KMS-11 (cell line): ENCODE measurements at regions not wholly inside any gene's neighbourhood (a gene's known extent, or its start where the extent isn't known, plus 50 kb on each side); places are given as distances from the start of the nearest gene placed in this dataset.
"Not testable (repeated sequence)": the region's sequence is repeated elsewhere in the genome, so short reads cannot be mapped to it uniquely, and the experiment has no call there.

Source experiments
- H2AFZ ChIP-seq: fragments of 200-600 bp; sonication (generic); 2 replicates; pipeline ENCODE4 v1.6.1; 2016; ENCODE audit warnings: antibody characterized with exemption, mixed run types, low read depth
- H3K27ac ChIP-seq: fragments of 200-600 bp; sonication (generic); 2 replicates; pipeline ENCODE4 v1.6.1; 2016; ENCODE audit warnings: mild to moderate bottlenecking, mixed run types
- H3K27me3 ChIP-seq: fragments of 200-600 bp; sonication (generic); 2 replicates; pipeline ENCODE4 v1.6.1; 2017; ENCODE audit warnings: mild to moderate bottlenecking, low read depth, mixed run types, moderate library complexity; ENCODE audit not compliant: insufficient read depth
- H3K36me3 ChIP-seq: fragments of 200-600 bp; sonication (generic); 2 replicates; pipeline ENCODE4 v1.6.1; 2017; ENCODE audit warnings: mild to moderate bottlenecking, mixed run types; ENCODE audit not compliant: insufficient read depth
- H3K4me1 ChIP-seq: fragments of 200-600 bp; sonication (generic); 2 replicates; pipeline ENCODE4 v1.6.1; 2016; ENCODE audit warnings: mild to moderate bottlenecking, low read depth, mixed run types; ENCODE audit not compliant: poor library complexity, severe bottlenecking
- H3K4me2 ChIP-seq: fragments of 200-600 bp; sonication (generic); 2 replicates; pipeline ENCODE4 v1.7.0; 2016; ENCODE audit warnings: mild to moderate bottlenecking, mixed run types
- H3K4me3 ChIP-seq: fragments of 200-600 bp; sonication (generic); IDR thresholded peaks from 2 replicates; pipeline ENCODE4 v1.6.1; 2017; ENCODE audit warnings: low read depth, low read length, mixed read lengths; ENCODE audit not compliant: insufficient read depth
- H3K79me2 ChIP-seq: fragments of 200-600 bp; sonication (generic); 2 replicates; pipeline ENCODE4 v1.6.1; 2016; ENCODE audit warnings: low read depth, mixed run types; ENCODE audit not compliant: insufficient read depth
- H3K9ac ChIP-seq: fragments of 200-600 bp; sonication (generic); 2 replicates; pipeline ENCODE4 v1.6.1; 2016; ENCODE audit warnings: mild to moderate bottlenecking, mixed run types
- H4K20me1 ChIP-seq: fragments of 200-600 bp; sonication (generic); 2 replicates; pipeline ENCODE4 v1.6.1; 2016; ENCODE audit warnings: mild to moderate bottlenecking, mixed run types; ENCODE audit not compliant: insufficient read depth
- CTCF ChIP-seq: fragments of 200-600 bp; sonication (generic); conservative IDR thresholded peaks from 2 replicates; pipeline ENCODE4 v1.6.1; 2017; ENCODE audit warnings: low read depth, mild to moderate bottlenecking, antibody characterized with exemption, low read length, moderate library complexity, mixed read lengths

- Histone ChIP-seq H4K20me1 (no peaks in the 10 kb centered on the region), H3K4me1 (no peaks in the 10 kb centered on the region), H3K4me2 (no peak overlapping the region), H3K27ac (no peak overlapping the region), H3K4me3 (no peak overlapping the region), H3K36me3 (no peaks in the 10 kb centered on the region), H3K27me3 (no peaks in the 10 kb centered on the region), H3K79me2 (no peaks in the 10 kb centered on the region), H2AFZ (no peak overlapping the region), H3K9ac (no peak overlapping the region)
- no peak for TF ChIP-seq CTCF
Observed at GRCh38 chr19:30942636-30943035, 406.6 kb downstream of the TSHZ3 start.

GRCh38 chr19:30941591-30941990, 407.6 kb downstream of the TSHZ3 start:
- Histone ChIP-seq H3K4me3 (no peak overlapping the region), H3K4me2 (no peak overlapping the region)

GRCh38 chr19:30936276-30936675, 413.0 kb downstream of the TSHZ3 start:
- H3K4me1 ChIP-seq = no peaks in the 10 kb centered on the region
- H4K20me1 ChIP-seq = no peaks in the 10 kb centered on the region
- H3K36me3 ChIP-seq = no peaks in the 10 kb centered on the region
- no peak overlapping the region for H3K27ac ChIP-seq
- H2AFZ ChIP-seq = no peak overlapping the region
- no peak overlapping the region for H3K4me3 ChIP-seq
- TF ChIP-seq CTCF = no peak
- no peak overlapping the region for H3K9ac ChIP-seq
- H3K27me3 ChIP-seq = no peaks in the 10 kb centered on the region
- no peaks in the 10 kb centered on the region for H3K79me2 ChIP-seq
- H3K4me2 ChIP-seq = no peak overlapping the region

More at GRCh38 chr19:30941591-30941990, 407.6 kb downstream of the TSHZ3 start:
- H3K79me2 ChIP-seq = no peaks in the 10 kb centered on the region
- H3K27ac ChIP-seq = no peak overlapping the region
- no peaks in the 10 kb centered on the region for H3K36me3 ChIP-seq
- H3K4me1 ChIP-seq = no peaks in the 10 kb centered on the region
- TF ChIP-seq CTCF = no peak
- H4K20me1 ChIP-seq = no peaks in the 10 kb centered on the region
- H3K27me3 ChIP-seq = no peaks in the 10 kb centered on the region
- H3K9ac ChIP-seq = no peak overlapping the region
- no peak overlapping the region for H2AFZ ChIP-seq

GRCh38 chr19:30935146-30935545, 414.1 kb downstream of the TSHZ3 start:
- H3K27ac ChIP-seq = no peak overlapping the region
- H3K9ac ChIP-seq = no peak overlapping the region
- TF ChIP-seq CTCF = no peak
- no peaks in the 10 kb centered on the region for H3K4me1 ChIP-seq
- H4K20me1 ChIP-seq = no peaks in the 10 kb centered on the region
- H2AFZ ChIP-seq = peak overlapping the region; percentile 18; the same call in 1 of the 2 replicates
- H3K79me2 ChIP-seq = no peaks in the 10 kb centered on the region
- no peak overlapping the region for H3K4me2 ChIP-seq
- H3K4me3 ChIP-seq = no peak overlapping the region
- no peaks in the 10 kb centered on the region for H3K36me3 ChIP-seq
- H3K27me3 ChIP-seq = no peaks in the 10 kb centered on the region

GRCh38 chr19:30933454-30933853, 415.8 kb downstream of the TSHZ3 start:
- H3K27me3 ChIP-seq, H3K4me3 ChIP-seq, H3K79me2 ChIP-seq, H2AFZ ChIP-seq, H3K36me3 ChIP-seq, H3K4me2 ChIP-seq, H4K20me1 ChIP-seq, H3K4me1 ChIP-seq, H3K9ac ChIP-seq, H3K27ac ChIP-seq: not testable (repeated sequence)
